ENCODE measurements at regions not wholly inside any gene's neighbourhood (a gene's known extent, or its start where the extent isn't known, plus 50 kb on each side); places are given as distances from the start of the nearest gene placed in this dataset.
"Not testable (repeated sequence)": the region's sequence is repeated elsewhere in the genome, so short reads cannot be mapped to it uniquely, and the experiment has no call there.

- 73% methylated on average over 7 of the region's 7 CpGs for WGBS
Measured at GRCh38 chr20:19840111-19840710, 82.2 kb downstream of the RIN2 start.

GRCh38 chr20:19841740-19842139 lies 83.7 kb downstream of the RIN2 start:
- no peak overlapping the region for H3K27ac ChIP-seq (ENCODE audit: low read depth in 1 of 2, low read length in 1 of 2)
- no peaks in the 10 kb centered on the region for H3K36me3 ChIP-seq (ENCODE audit: control insufficient read depth in 2 of 2, insufficient read depth in 2 of 2, low read length in 1 of 2)
- no peak for DNase-seq (ENCODE audit: low read depth in 6 of 9, low spot score in 9 of 9)
- no peaks in the 10 kb centered on the region for H3K9me3 ChIP-seq (ENCODE audit: control insufficient read depth in 2 of 2, insufficient read depth in 1 of 2, low read length in 1 of 2)
- H3K4me1 ChIP-seq (ENCODE audit: control insufficient read depth in 2 of 2, insufficient read depth in 2 of 2, low read length in 2 of 2): no peaks in the 10 kb centered on the region
- no peaks in the 10 kb centered on the region for H3K27me3 ChIP-seq (ENCODE audit: control insufficient read depth in 2 of 2, insufficient read depth in 1 of 2, low read length in 1 of 2)
- no peak overlapping the region for H3K4me3 ChIP-seq (ENCODE audit: low read length in 2 of 2)

More at GRCh38 chr20:19840111-19840710, 82.2 kb downstream of the RIN2 start:
- Histone ChIP-seq H3K4me3 (ENCODE audit: low read length in 2 of 2) (no peak overlapping the region), H3K36me3 (ENCODE audit: control insufficient read depth in 2 of 2, insufficient read depth in 2 of 2, low read length in 1 of 2) (no peaks in the 10 kb centered on the region), H3K9me3 (ENCODE audit: control insufficient read depth in 2 of 2, insufficient read depth in 1 of 2, low read length in 1 of 2) (no peaks in the 10 kb centered on the region), H3K27ac (ENCODE audit: low read depth in 1 of 2, low read length in 1 of 2) (no peak overlapping the region), H3K4me1 (ENCODE audit: control insufficient read depth in 2 of 2, insufficient read depth in 2 of 2, low read length in 2 of 2) (no peaks in the 10 kb centered on the region), H3K27me3 (ENCODE audit: control insufficient read depth in 2 of 2, insufficient read depth in 1 of 2, low read length in 1 of 2) (no peaks in the 10 kb centered on the region)
- no peak for DNase-seq (ENCODE audit: low read depth in 6 of 9, low spot score in 9 of 9)

GRCh38 chr20:19844850-19845249 lies 86.8 kb downstream of the RIN2 start:
- H3K4me3 ChIP-seq (ENCODE audit: low read length in 2 of 2); H3K4me1 ChIP-seq (ENCODE audit: control insufficient read depth in 2 of 2, insufficient read depth in 2 of 2, low read length in 2 of 2); H3K27me3 ChIP-seq (ENCODE audit: control insufficient read depth in 2 of 2, insufficient read depth in 1 of 2, low read length in 1 of 2); H3K36me3 ChIP-seq (ENCODE audit: control insufficient read depth in 2 of 2, insufficient read depth in 2 of 2, low read length in 1 of 2); DNase-seq (ENCODE audit: low read depth in 6 of 9, low spot score in 9 of 9); H3K9me3 ChIP-seq (ENCODE audit: control insufficient read depth in 2 of 2, insufficient read depth in 1 of 2, low read length in 1 of 2); H3K27ac ChIP-seq (ENCODE audit: low read depth in 1 of 2, low read length in 1 of 2): not testable (repeated sequence)

GRCh38 chr20:19847383-19847782 lies 89.3 kb downstream of the RIN2 start:
- WGBS: 92% methylated on average over 3 of the region's 3 CpGs

GRCh38 chr20:19849341-19850197 lies 91.5 kb downstream of the RIN2 start:
- 88% methylated on average over 14 of the region's 14 CpGs for WGBS
- Histone ChIP-seq H3K4me3 (ENCODE audit: low read length in 2 of 2) (no peak overlapping the region), H3K4me1 (ENCODE audit: control insufficient read depth in 2 of 2, insufficient read depth in 2 of 2, low read length in 2 of 2) (no peaks in the 10 kb centered on the region), H3K27ac (ENCODE audit: low read depth in 1 of 2, low read length in 1 of 2) (no peak overlapping the region), H3K9me3 (ENCODE audit: control insufficient read depth in 2 of 2, insufficient read depth in 1 of 2, low read length in 1 of 2) (no peaks in the 10 kb centered on the region), H3K36me3 (ENCODE audit: control insufficient read depth in 2 of 2, insufficient read depth in 2 of 2, low read length in 1 of 2) (no peaks in the 10 kb centered on the region), H3K27me3 (ENCODE audit: control insufficient read depth in 2 of 2, insufficient read depth in 1 of 2, low read length in 1 of 2) (no peaks in the 10 kb centered on the region)
- no peak for DNase-seq (ENCODE audit: low read depth in 6 of 9, low spot score in 9 of 9)

More at GRCh38 chr20:19847383-19847782, 89.3 kb downstream of the RIN2 start:
- no peaks in the 10 kb centered on the region for H3K4me1 ChIP-seq (ENCODE audit: control insufficient read depth in 2 of 2, insufficient read depth in 2 of 2, low read length in 2 of 2)
- H3K4me3 ChIP-seq (ENCODE audit: low read length in 2 of 2): no peak overlapping the region
- no peaks in the 10 kb centered on the region for H3K27me3 ChIP-seq (ENCODE audit: control insufficient read depth in 2 of 2, insufficient read depth in 1 of 2, low read length in 1 of 2)
- H3K27ac ChIP-seq (ENCODE audit: low read depth in 1 of 2, low read length in 1 of 2): no peak overlapping the region
- H3K36me3 ChIP-seq (ENCODE audit: control insufficient read depth in 2 of 2, insufficient read depth in 2 of 2, low read length in 1 of 2): no peaks in the 10 kb centered on the region
- no peak for DNase-seq (ENCODE audit: low read depth in 6 of 9, low spot score in 9 of 9)
- H3K9me3 ChIP-seq (ENCODE audit: control insufficient read depth in 2 of 2, insufficient read depth in 1 of 2, low read length in 1 of 2): no peaks in the 10 kb centered on the region

GRCh38 chr20:19850198-19850533 lies 92.1 kb downstream of the RIN2 start:
- WGBS: 89% methylated on average over 4 of the region's 4 CpGs

GRCh38 chr20:19851861-19852260 lies 93.8 kb downstream of the RIN2 start:
- no peak overlapping the region for H3K4me3 ChIP-seq (ENCODE audit: low read length in 2 of 2)
- no peak for DNase-seq (ENCODE audit: low read depth in 6 of 9, low spot score in 9 of 9)
- 15% methylated on average over 7 of the region's 7 CpGs for WGBS

More at GRCh38 chr20:19850198-19850533, 92.1 kb downstream of the RIN2 start:
- H3K27me3 ChIP-seq (ENCODE audit: control insufficient read depth in 2 of 2, insufficient read depth in 1 of 2, low read length in 1 of 2): no peaks in the 10 kb centered on the region
- no peaks in the 10 kb centered on the region for H3K9me3 ChIP-seq (ENCODE audit: control insufficient read depth in 2 of 2, insufficient read depth in 1 of 2, low read length in 1 of 2)
- no peaks in the 10 kb centered on the region for H3K4me1 ChIP-seq (ENCODE audit: control insufficient read depth in 2 of 2, insufficient read depth in 2 of 2, low read length in 2 of 2)
- H3K36me3 ChIP-seq (ENCODE audit: control insufficient read depth in 2 of 2, insufficient read depth in 2 of 2, low read length in 1 of 2): no peaks in the 10 kb centered on the region
- no peak for DNase-seq (ENCODE audit: low read depth in 6 of 9, low spot score in 9 of 9)
- no peak overlapping the region for H3K4me3 ChIP-seq (ENCODE audit: low read length in 2 of 2)
- H3K27ac ChIP-seq (ENCODE audit: low read depth in 1 of 2, low read length in 1 of 2): no peak overlapping the region

GRCh38 chr20:19855416-19855815 lies 97.4 kb downstream of the RIN2 start:
- WGBS: 97% methylated on average over 3 of the region's 3 CpGs
- Histone ChIP-seq H3K4me1 (ENCODE audit: control insufficient read depth in 2 of 2, insufficient read depth in 2 of 2, low read length in 2 of 2) (no peaks in the 10 kb centered on the region), H3K27ac (ENCODE audit: low read depth in 1 of 2, low read length in 1 of 2) (no peak overlapping the region), H3K4me3 (ENCODE audit: low read length in 2 of 2) (no peak overlapping the region), H3K9me3 (ENCODE audit: control insufficient read depth in 2 of 2, insufficient read depth in 1 of 2, low read length in 1 of 2) (no peaks in the 10 kb centered on the region), H3K36me3 (ENCODE audit: control insufficient read depth in 2 of 2, insufficient read depth in 2 of 2, low read length in 1 of 2) (no peaks in the 10 kb centered on the region), H3K27me3 (ENCODE audit: control insufficient read depth in 2 of 2, insufficient read depth in 1 of 2, low read length in 1 of 2) (no peaks in the 10 kb centered on the region)
- no peak for DNase-seq (ENCODE audit: low read depth in 6 of 9, low spot score in 9 of 9)

More at GRCh38 chr20:19851861-19852260, 93.8 kb downstream of the RIN2 start:
- Histone ChIP-seq H3K9me3 (ENCODE audit: control insufficient read depth in 2 of 2, insufficient read depth in 1 of 2, low read length in 1 of 2) (no peaks in the 10 kb centered on the region), H3K36me3 (ENCODE audit: control insufficient read depth in 2 of 2, insufficient read depth in 2 of 2, low read length in 1 of 2) (no peaks in the 10 kb centered on the region), H3K4me1 (ENCODE audit: control insufficient read depth in 2 of 2, insufficient read depth in 2 of 2, low read length in 2 of 2) (no peaks in the 10 kb centered on the region), H3K27me3 (ENCODE audit: control insufficient read depth in 2 of 2, insufficient read depth in 1 of 2, low read length in 1 of 2) (no peaks in the 10 kb centered on the region), H3K27ac (ENCODE audit: low read depth in 1 of 2, low read length in 1 of 2) (no peak overlapping the region)

GRCh38 chr20:19858466-19859371 lies 100.7 kb downstream of the RIN2 start:
- no peaks in the 10 kb centered on the region for H3K4me1 ChIP-seq (ENCODE audit: control insufficient read depth in 2 of 2, insufficient read depth in 2 of 2, low read length in 2 of 2)
- H3K36me3 ChIP-seq (ENCODE audit: control insufficient read depth in 2 of 2, insufficient read depth in 2 of 2, low read length in 1 of 2): no peaks in the 10 kb centered on the region
- no peak overlapping the region for H3K27ac ChIP-seq (ENCODE audit: low read depth in 1 of 2, low read length in 1 of 2)
- no peaks in the 10 kb centered on the region for H3K9me3 ChIP-seq (ENCODE audit: control insufficient read depth in 2 of 2, insufficient read depth in 1 of 2, low read length in 1 of 2)
- no peak for DNase-seq (ENCODE audit: low read depth in 6 of 9, low spot score in 9 of 9)
- H3K27me3 ChIP-seq (ENCODE audit: control insufficient read depth in 2 of 2, insufficient read depth in 1 of 2, low read length in 1 of 2): no peaks in the 10 kb centered on the region
- no peak overlapping the region for H3K4me3 ChIP-seq (ENCODE audit: low read length in 2 of 2)
- WGBS: 89% methylated on average over 9 of the region's 9 CpGs

All from thymus (tissue), 11 donors.